ENCODE measurements at regions not wholly inside any gene's neighbourhood (a gene's known extent, or its start where the extent isn't known, plus 50 kb on each side); places are given as distances from the start of the nearest gene placed in this dataset.

GRCh38 chr12:130013771-130014484, 110.1 kb upstream of the TMEM132D start:
- POLR2A ChIA-PET, result no interaction called here
- no peaks in the 10 kb centered on the region for H3K27me3 Mint-ChIP-seq (ENCODE audit: insufficient read depth, unreplicated experiment)
- H3K4me1 Mint-ChIP-seq (ENCODE audit: insufficient read depth, unreplicated experiment), result peaks cover 4% of the 10 kb centered on the region
- peak; percentile 60 for TF ChIP-seq CTCF (IDR thresholded peaks at IDR 0.05; ENCODE audit: unreplicated experiment)
- CTCF ChIA-PET, result interaction anchor here (0.6 to 3.1 kb wide), 23 partner anchors 8 to 1840 kb away, joined by 3 to 16 read pairs (median 3); no protein-coding TSS in a partner anchor
- BruUV-seq (replicated peaks), result no TSS peak
- no peak overlapping the region for H3K27ac Mint-ChIP-seq (ENCODE audit: low read depth, unreplicated experiment)
- DNase-seq (ENCODE audit: unreplicated experiment), result peak; percentile 57
- intact Hi-C loops (cut with micrococcal nuclease), result loop anchor here (1.0 to 5.0 kb wide), 3 partner anchors 99 to 1232 kb away; no protein-coding TSS in a partner anchor
- no peaks in the 10 kb centered on the region for H3K36me3 Mint-ChIP-seq (ENCODE audit: insufficient read depth, unreplicated experiment)
- no peak overlapping the region for H3K4me3 Mint-ChIP-seq (ENCODE audit: unreplicated experiment)
- H3K9me3 Mint-ChIP-seq (ENCODE audit: unreplicated experiment), result no peaks in the 10 kb centered on the region

- POLR2A ChIA-PET, result no interaction called here
- TF ChIP-seq CTCF (IDR thresholded peaks at IDR 0.05; ENCODE audit: unreplicated experiment), result no peak
- Mint-ChIP-seq H3K36me3 (ENCODE audit: insufficient read depth, unreplicated experiment) (no peaks in the 10 kb centered on the region), H3K27me3 (ENCODE audit: insufficient read depth, unreplicated experiment) (no peaks in the 10 kb centered on the region), H3K4me1 (ENCODE audit: insufficient read depth, unreplicated experiment) (peaks cover 4% of the 10 kb centered on the region), H3K27ac (ENCODE audit: low read depth, unreplicated experiment) (no peak overlapping the region), H3K9me3 (ENCODE audit: unreplicated experiment) (no peaks in the 10 kb centered on the region), H3K4me3 (ENCODE audit: unreplicated experiment) (no peak overlapping the region)
- intact Hi-C loops (cut with micrococcal nuclease), result loop anchor here (1.0 to 5.0 kb wide), 3 partner anchors 100 to 1232 kb away; no protein-coding TSS in a partner anchor
- DNase-seq (ENCODE audit: unreplicated experiment), result peak; percentile 17
- BruUV-seq (replicated peaks), result no TSS peak
- CTCF ChIA-PET, result interaction anchor here (0.6 to 3.1 kb wide), 21 partner anchors 8 to 1839 kb away, joined by 3 to 16 read pairs (median 3); no protein-coding TSS in a partner anchor
Measured at GRCh38 chr12:130014485-130014807, 110.6 kb upstream of the TMEM132D start.

- Mint-ChIP-seq H3K27ac (ENCODE audit: low read depth, unreplicated experiment) (no peak overlapping the region), H3K9me3 (ENCODE audit: unreplicated experiment) (no peaks in the 10 kb centered on the region), H3K36me3 (ENCODE audit: insufficient read depth, unreplicated experiment) (no peaks in the 10 kb centered on the region), H3K27me3 (ENCODE audit: insufficient read depth, unreplicated experiment) (no peaks in the 10 kb centered on the region), H3K4me1 (ENCODE audit: insufficient read depth, unreplicated experiment) (peaks cover 4% of the 10 kb centered on the region), H3K4me3 (ENCODE audit: unreplicated experiment) (no peak overlapping the region)
- no peak for DNase-seq (ENCODE audit: unreplicated experiment)
- ChIA-PET CTCF (interaction anchor here (0.5 to 1.5 kb wide), 3 partner anchors 10 to 825 kb away, joined by 3 to 6 read pairs (median 3); no protein-coding TSS in a partner anchor), POLR2A (interaction anchor here (0.6 to 1.0 kb wide), 3 partner anchors 9 to 112 kb away, joined by 3 to 4 read pairs (median 3); no protein-coding TSS in a partner anchor)
- no TSS peak for BruUV-seq (replicated peaks)
- intact Hi-C loops (cut with micrococcal nuclease), result no loop called here
- TF ChIP-seq CTCF (IDR thresholded peaks at IDR 0.05; ENCODE audit: unreplicated experiment), result no peak
Measured at GRCh38 chr12:130016194-130016593, 112.4 kb upstream of the TMEM132D start.

- no peaks in the 10 kb centered on the region for H3K36me3 Mint-ChIP-seq (ENCODE audit: insufficient read depth, unreplicated experiment)
- BruUV-seq (replicated peaks), result no TSS peak
- no peaks in the 10 kb centered on the region for H3K27me3 Mint-ChIP-seq (ENCODE audit: insufficient read depth, unreplicated experiment)
- ChIA-PET CTCF (interaction anchor here (0.6 to 3.4 kb wide), 5 partner anchors 9 to 352 kb away, joined by 3 to 26 read pairs (median 4); no protein-coding TSS in a partner anchor), POLR2A (interaction anchor here (0.7 to 1.9 kb wide), 3 partner anchors 8 to 1193 kb away, joined by 3 to 5 read pairs (median 4); partner anchors contain the start of gene SLC15A4)
- H3K4me3 Mint-ChIP-seq (ENCODE audit: unreplicated experiment), result no peak overlapping the region
- no peak overlapping the region for H3K27ac Mint-ChIP-seq (ENCODE audit: low read depth, unreplicated experiment)
- intact Hi-C loops (cut with micrococcal nuclease), result no loop called here
- TF ChIP-seq CTCF (IDR thresholded peaks at IDR 0.05; ENCODE audit: unreplicated experiment), result no peak
- H3K4me1 Mint-ChIP-seq (ENCODE audit: insufficient read depth, unreplicated experiment), result peaks cover 4% of the 10 kb centered on the region
- no peak for DNase-seq (ENCODE audit: unreplicated experiment)
- H3K9me3 Mint-ChIP-seq (ENCODE audit: unreplicated experiment), result no peaks in the 10 kb centered on the region
Measured at GRCh38 chr12:130016986-130017385, 113.2 kb upstream of the TMEM132D start.
